A549 (cell line): ENCODE measurements at regions not wholly inside any gene's neighbourhood (a gene's known extent, or its start where the extent isn't known, plus 50 kb on each side); places are given as distances from the start of the nearest gene placed in this dataset.

Experiments used
- BHLHE40 ChIP-seq: IDR thresholded peaks from 2 replicates; pipeline ENCODE4 v1.6.1; 2012; ENCODE audit warnings: low read depth, low read length, inconsistent platforms
- CEBPB ChIP-seq, 2 experiments: fragments of >200 bp in 1 of 2; sonication (Bioruptor Twin) in 1 of 2; formaldehyde crosslinking in 1 of 2; IDR thresholded peaks; 2 replicates each; pipeline ENCODE4 v1.6.1; 2012 to 2016
- CHD4 ChIP-seq: fragments of 200-600 bp; sonication (generic); IDR thresholded peaks from 2 replicates; pipeline ENCODE4 v1.6.1; 2016; ENCODE audit warnings: antibody characterized with exemption, mild to moderate bottlenecking, borderline replicate concordance
- EP300 ChIP-seq, 2 experiments: fragments of >200 bp; sonication (Bioruptor Twin); formaldehyde crosslinking; IDR thresholded peaks; 2 replicates in 1 of 2; 3 replicates in 1 of 2; pipeline ENCODE4 v1.6.1; 2016 to 2017
- MAFK ChIP-seq: fragments of 450-650 bp; IDR thresholded peaks from 2 replicates; pipeline ENCODE4 v1.6.1; 2014; ENCODE audit not compliant: partially characterized antibody
- PHF8 ChIP-seq: fragments of 200-600 bp; sonication (generic); IDR thresholded peaks from 2 replicates; pipeline ENCODE4 v1.6.1; 2016; ENCODE audit warnings: low read depth, mild to moderate bottlenecking, antibody characterized with exemption, moderate library complexity, borderline replicate concordance
- POLR2AphosphoS2 ChIP-seq: conservative IDR thresholded peaks from 2 replicates; pipeline ENCODE4 v1.6.1; 2012; ENCODE audit warnings: low read length, improper control_type of control experiment, inconsistent platforms
- SMC3 ChIP-seq: fragments of >200 bp; sonication (Bioruptor Twin); formaldehyde crosslinking; IDR thresholded peaks from 3 replicates; pipeline ENCODE4 v1.6.1; 2018; ENCODE audit warnings: inconsistent platforms
- TFCP2L1 ChIP-seq: fragments of 250-450 bp; sonication (Bioruptor Pico); IDR thresholded peaks from 2 replicates; pipeline ENCODE4 v1.5.0; 2021; ENCODE audit warnings: mild to moderate bottlenecking
- TP53 ChIP-seq: fragments of 250-450 bp; sonication (Bioruptor Pico); IDR thresholded peaks from 2 replicates; pipeline ENCODE4 v1.5.0; 2021; ENCODE audit warnings: mild to moderate bottlenecking, moderate library complexity
- TF ChIP-seq, protein P1 (sequence below): fragments of >200 bp; sonication (Bioruptor Twin); formaldehyde crosslinking; IDR thresholded peaks from 3 replicates; pipeline ENCODE4 v1.5.1; 2016
- TF ChIP-seq, protein P2 (sequence below): fragments of >200 bp; sonication (Bioruptor Twin); formaldehyde crosslinking; IDR thresholded peaks from 3 replicates; pipeline ENCODE4 v1.6.1; 2016
- TF ChIP-seq, protein P3 (sequence below): IDR thresholded peaks from 2 replicates; pipeline ENCODE4 v1.6.1; 2012
- TF ChIP-seq, protein P4 (sequence below): IDR thresholded peaks from 2 replicates; pipeline ENCODE4 v1.6.1; 2012; ENCODE audit warnings: low read depth, borderline replicate concordance

DNA sequence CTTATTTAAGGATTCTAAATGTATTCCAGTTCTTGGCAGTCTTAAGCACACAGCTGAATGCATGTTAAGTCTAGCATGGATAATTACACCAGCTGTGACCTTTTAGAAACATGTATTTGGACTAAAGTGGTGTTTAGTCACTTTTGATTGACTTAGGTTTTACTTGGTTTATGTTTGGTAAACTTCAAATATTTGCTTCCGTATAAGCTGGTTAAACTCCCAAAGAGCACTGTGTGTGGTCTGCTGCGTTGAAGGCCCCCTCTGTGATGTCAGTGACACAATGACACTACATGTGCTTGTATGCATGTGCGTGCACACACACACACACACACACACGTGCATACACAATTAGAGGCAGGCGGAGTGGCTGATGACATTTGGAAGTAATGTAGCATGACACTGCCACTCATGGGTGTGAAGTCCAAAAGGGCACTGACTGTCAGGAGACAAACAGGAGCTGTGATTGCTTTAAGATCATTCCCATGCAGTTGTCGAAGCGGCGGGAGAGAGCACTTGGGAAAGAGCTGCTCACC, 156.1 kb upstream of the CDH13 start:
- TF ChIP-seq, protein P1, sequence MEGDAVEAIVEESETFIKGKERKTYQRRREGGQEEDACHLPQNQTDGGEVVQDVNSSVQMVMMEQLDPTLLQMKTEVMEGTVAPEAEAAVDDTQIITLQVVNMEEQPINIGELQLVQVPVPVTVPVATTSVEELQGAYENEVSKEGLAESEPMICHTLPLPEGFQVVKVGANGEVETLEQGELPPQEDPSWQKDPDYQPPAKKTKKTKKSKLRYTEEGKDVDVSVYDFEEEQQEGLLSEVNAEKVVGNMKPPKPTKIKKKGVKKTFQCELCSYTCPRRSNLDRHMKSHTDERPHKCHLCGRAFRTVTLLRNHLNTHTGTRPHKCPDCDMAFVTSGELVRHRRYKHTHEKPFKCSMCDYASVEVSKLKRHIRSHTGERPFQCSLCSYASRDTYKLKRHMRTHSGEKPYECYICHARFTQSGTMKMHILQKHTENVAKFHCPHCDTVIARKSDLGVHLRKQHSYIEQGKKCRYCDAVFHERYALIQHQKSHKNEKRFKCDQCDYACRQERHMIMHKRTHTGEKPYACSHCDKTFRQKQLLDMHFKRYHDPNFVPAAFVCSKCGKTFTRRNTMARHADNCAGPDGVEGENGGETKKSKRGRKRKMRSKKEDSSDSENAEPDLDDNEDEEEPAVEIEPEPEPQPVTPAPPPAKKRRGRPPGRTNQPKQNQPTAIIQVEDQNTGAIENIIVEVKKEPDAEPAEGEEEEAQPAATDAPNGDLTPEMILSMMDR: no peak
- TF ChIP-seq, protein P2, sequence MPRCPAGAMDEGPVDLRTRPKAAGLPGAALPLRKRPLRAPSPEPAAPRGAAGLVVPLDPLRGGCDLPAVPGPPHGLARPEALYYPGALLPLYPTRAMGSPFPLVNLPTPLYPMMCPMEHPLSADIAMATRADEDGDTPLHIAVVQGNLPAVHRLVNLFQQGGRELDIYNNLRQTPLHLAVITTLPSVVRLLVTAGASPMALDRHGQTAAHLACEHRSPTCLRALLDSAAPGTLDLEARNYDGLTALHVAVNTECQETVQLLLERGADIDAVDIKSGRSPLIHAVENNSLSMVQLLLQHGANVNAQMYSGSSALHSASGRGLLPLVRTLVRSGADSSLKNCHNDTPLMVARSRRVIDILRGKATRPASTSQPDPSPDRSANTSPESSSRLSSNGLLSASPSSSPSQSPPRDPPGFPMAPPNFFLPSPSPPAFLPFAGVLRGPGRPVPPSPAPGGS: no peak
- TF ChIP-seq EP300 (IDR thresholded peaks at IDR 0.05) (no peak), MAFK (no peak), CEBPB (IDR thresholded peaks at IDR 0.05) (no peak), BHLHE40 (no peak), SMC3 (no peak), PHF8 (no peak), TFCP2L1 (CRISPR knock-in tag) (no peak), POLR2AphosphoS2 (no peak), CHD4 (no peak), TP53 (CRISPR knock-in tag) (no peak)
- TF ChIP-seq, protein P3, sequence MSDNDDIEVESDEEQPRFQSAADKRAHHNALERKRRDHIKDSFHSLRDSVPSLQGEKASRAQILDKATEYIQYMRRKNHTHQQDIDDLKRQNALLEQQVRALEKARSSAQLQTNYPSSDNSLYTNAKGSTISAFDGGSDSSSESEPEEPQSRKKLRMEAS: no peak
- TF ChIP-seq, protein P4, sequence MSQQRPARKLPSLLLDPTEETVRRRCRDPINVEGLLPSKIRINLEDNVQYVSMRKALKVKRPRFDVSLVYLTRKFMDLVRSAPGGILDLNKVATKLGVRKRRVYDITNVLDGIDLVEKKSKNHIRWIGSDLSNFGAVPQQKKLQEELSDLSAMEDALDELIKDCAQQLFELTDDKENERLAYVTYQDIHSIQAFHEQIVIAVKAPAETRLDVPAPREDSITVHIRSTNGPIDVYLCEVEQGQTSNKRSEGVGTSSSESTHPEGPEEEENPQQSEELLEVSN: no peak
